ENCODE measurements at regions not wholly inside any gene's neighbourhood (a gene's known extent, or its start where the extent isn't known, plus 50 kb on each side); places are given as distances from the start of the nearest gene placed in this dataset.
"Not testable (repeated sequence)": the region's sequence is repeated elsewhere in the genome, so short reads cannot be mapped to it uniquely, and the experiment has no call there.

GRCh38 chr16:11416228-11417001 is 71.2 kb downstream of the RMI2 start:
- no peak for DNase-seq

- DNase-seq, result no peak
These were observed 72.2 kb downstream of the RMI2 start for GRCh38 chr16:11417487-11417886.

GRCh38 chr16:11418506-11418905 is 73.2 kb downstream of the RMI2 start:
- no peak for DNase-seq

GRCh38 chr16:11420067-11420466 is 74.8 kb downstream of the RMI2 start:
- not testable (repeated sequence) for DNase-seq

- DNase-seq, result no peak
These were observed 75.6 kb downstream of the RMI2 start for GRCh38 chr16:11420895-11421294.

- DNase-seq, result no peak
These were observed 77.4 kb downstream of the RMI2 start for GRCh38 chr16:11422381-11423314.

- no peak for DNase-seq
These were observed 78.3 kb downstream of the RMI2 start for GRCh38 chr16:11423315-11424117.

GRCh38 chr16:11424118-11424460 is 78.8 kb downstream of the RMI2 start:
- DNase-seq, result no peak

GRCh38 chr16:11425140-11425539 is 79.9 kb downstream of the RMI2 start:
- no peak for DNase-seq

GRCh38 chr16:11428623-11428953 is 83.3 kb downstream of the RMI2 start:
- no peak for DNase-seq

GRCh38 chr16:11429123-11429522 is 83.9 kb downstream of the RMI2 start:
- no peak for DNase-seq

GRCh38 chr16:11429823-11430222 is 84.6 kb downstream of the RMI2 start:
- DNase-seq, result no peak

GRCh38 chr16:11430601-11431317 is 85.5 kb downstream of the RMI2 start:
- DNase-seq, result no peak

GRCh38 chr16:11431915-11432465 is 86.7 kb downstream of the RMI2 start:
- DNase-seq, result no peak

GRCh38 chr16:11432856-11433395 is 87.7 kb downstream of the RMI2 start:
- DNase-seq, result no peak

GRCh38 chr16:11435576-11435975 is 90.3 kb downstream of the RMI2 start:
- DNase-seq, result no peak

- DNase-seq, result no peak
These were observed 91.8 kb downstream of the RMI2 start for GRCh38 chr16:11437069-11437468.

GRCh38 chr16:11439790-11440656 is 94.8 kb downstream of the RMI2 start:
- DNase-seq, result no peak

GRCh38 chr16:11440657-11441012 is 95.4 kb downstream of the RMI2 start:
- DNase-seq, result no peak

- DNase-seq, result no peak
These were observed 100.2 kb downstream of the RMI2 start for GRCh38 chr16:11445486-11445885.

GRCh38 chr16:11446566-11447119 is 101.4 kb downstream of the RMI2 start:
- no peak for DNase-seq
